ENCODE measurements at regions not wholly inside any gene's neighbourhood (a gene's known extent, or its start where the extent isn't known, plus 50 kb on each side); places are given as distances from the start of the nearest gene placed in this dataset.

- ATAC-seq (ENCODE audit: low read depth) (no peak), DNase-seq (no peak)
- Histone ChIP-seq H2AFZ (ENCODE audit: insufficient read depth, low read depth, low read length, poor library complexity, severe bottlenecking) (no peak overlapping the region), H3K4me3 (ENCODE audit: control extremely low read depth in 1 of 5, extremely low read depth in 1 of 5, insufficient read depth in 1 of 5, low read depth in 2 of 5, low read length in 4 of 5) (no peak overlapping the region), H3K4me2 (replicated peaks; ENCODE audit: low read depth, low read length, poor library complexity, severe bottlenecking) (no peak overlapping the region), H3K27me3 (replicated peaks in 1 of 4; ENCODE audit: control extremely low read depth in 1 of 4, control insufficient read depth in 3 of 4, insufficient read depth in 4 of 4, low read length in 3 of 4) (no peaks in the 10 kb centered on the region), H3K79me2 (ENCODE audit: control insufficient read depth, insufficient read depth, low read length) (no peaks in the 10 kb centered on the region), H3K36me3 (replicated peaks in 1 of 2; ENCODE audit: control extremely low read depth in 1 of 2, control insufficient read depth in 1 of 2, extremely low read depth in 1 of 2, insufficient read depth in 2 of 2, low read length in 1 of 2) (no peaks in the 10 kb centered on the region), H3K4me1 (ENCODE audit: control insufficient read depth in 2 of 2, insufficient read depth in 2 of 2, low read length in 2 of 2) (no peaks in the 10 kb centered on the region), H3K9ac (ENCODE audit: low read length) (no peak overlapping the region), H4K20me1 (ENCODE audit: control insufficient read depth, insufficient read depth, low read length, poor library complexity, severe bottlenecking) (no peaks in the 10 kb centered on the region), H3K27ac (ENCODE audit: low read length in 2 of 2) (no peak overlapping the region), H3K9me3 (ENCODE audit: control extremely low read depth in 1 of 3, control insufficient read depth in 2 of 3, insufficient read depth in 1 of 3, low read length in 2 of 3) (no peaks in the 10 kb centered on the region)
- intact Hi-C loops (cut with micrococcal nuclease) = no loop called here
- POLR2A ChIA-PET = no interaction called here
- no peak for TF ChIP-seq CTCF (IDR thresholded peaks at IDR 0.05)
- TF ChIP-seq EZH2 (IDR thresholded peaks at IDR 0.05; ENCODE audit: borderline replicate concordance, insufficient read depth, low read depth, low read length, poor library complexity, severe bottlenecking) = no peak
- no peaks in the 10 kb centered on the region for H3K4me1 Mint-ChIP-seq
- no peaks in the 10 kb centered on the region for H3K27me3 Mint-ChIP-seq
- H3K9me3 Mint-ChIP-seq (ENCODE audit: insufficient read depth) = no peaks in the 10 kb centered on the region
- WGBS (ENCODE audit: insufficient coverage) = 72% methylated on average over 3 of the region's 6 CpGs
- CTCF ChIA-PET = no interaction called here
- H3K4me3 Mint-ChIP-seq = no peak overlapping the region
- H3K27ac Mint-ChIP-seq = no peak overlapping the region
These were observed 208.4 kb upstream of the MPDZ start for GRCh38 chr9:13487936-13488335.

GRCh38 chr9:13487498-13487897 lies 208.0 kb upstream of the MPDZ start:
- Histone ChIP-seq H3K4me1 (ENCODE audit: control insufficient read depth in 2 of 2, insufficient read depth in 2 of 2, low read length in 2 of 2) (no peaks in the 10 kb centered on the region), H3K79me2 (ENCODE audit: control insufficient read depth, insufficient read depth, low read length) (no peaks in the 10 kb centered on the region), H3K36me3 (replicated peaks in 1 of 2; ENCODE audit: control extremely low read depth in 1 of 2, control insufficient read depth in 1 of 2, extremely low read depth in 1 of 2, insufficient read depth in 2 of 2, low read length in 1 of 2) (no peaks in the 10 kb centered on the region), H3K27me3 (replicated peaks in 1 of 4; ENCODE audit: control extremely low read depth in 1 of 4, control insufficient read depth in 3 of 4, insufficient read depth in 4 of 4, low read length in 3 of 4) (no peaks in the 10 kb centered on the region), H3K4me3 (ENCODE audit: control extremely low read depth in 1 of 5, extremely low read depth in 1 of 5, insufficient read depth in 1 of 5, low read depth in 2 of 5, low read length in 4 of 5) (no peak overlapping the region), H4K20me1 (ENCODE audit: control insufficient read depth, insufficient read depth, low read length, poor library complexity, severe bottlenecking) (no peaks in the 10 kb centered on the region), H3K9me3 (ENCODE audit: control extremely low read depth in 1 of 3, control insufficient read depth in 2 of 3, insufficient read depth in 1 of 3, low read length in 2 of 3) (no peaks in the 10 kb centered on the region), H2AFZ (ENCODE audit: insufficient read depth, low read depth, low read length, poor library complexity, severe bottlenecking) (no peak overlapping the region), H3K27ac (ENCODE audit: low read length in 2 of 2) (no peak overlapping the region), H3K4me2 (replicated peaks; ENCODE audit: low read depth, low read length, poor library complexity, severe bottlenecking) (no peak overlapping the region), H3K9ac (ENCODE audit: low read length) (no peak overlapping the region)
- Mint-ChIP-seq H3K27me3 (no peaks in the 10 kb centered on the region), H3K4me1 (no peaks in the 10 kb centered on the region), H3K4me3 (no peak overlapping the region), H3K9me3 (ENCODE audit: insufficient read depth) (no peaks in the 10 kb centered on the region), H3K27ac (no peak overlapping the region)
- intact Hi-C loops (cut with micrococcal nuclease) = no loop called here
- DNase-seq (no peak), ATAC-seq (ENCODE audit: low read depth) (no peak)
- ChIA-PET CTCF (no interaction called here), POLR2A (no interaction called here)
- WGBS (ENCODE audit: insufficient coverage) = 100% methylated on average over 1 of the region's 2 CpGs
- no peak for TF ChIP-seq CTCF (IDR thresholded peaks at IDR 0.05)
- TF ChIP-seq EZH2 (IDR thresholded peaks at IDR 0.05; ENCODE audit: borderline replicate concordance, insufficient read depth, low read depth, low read length, poor library complexity, severe bottlenecking) = no peak

All from B cell (primary cell).